ENCODE measurements at regions not wholly inside any gene's neighbourhood (a gene's known extent, or its start where the extent isn't known, plus 50 kb on each side); places are given as distances from the start of the nearest gene placed in this dataset.

DNA sequence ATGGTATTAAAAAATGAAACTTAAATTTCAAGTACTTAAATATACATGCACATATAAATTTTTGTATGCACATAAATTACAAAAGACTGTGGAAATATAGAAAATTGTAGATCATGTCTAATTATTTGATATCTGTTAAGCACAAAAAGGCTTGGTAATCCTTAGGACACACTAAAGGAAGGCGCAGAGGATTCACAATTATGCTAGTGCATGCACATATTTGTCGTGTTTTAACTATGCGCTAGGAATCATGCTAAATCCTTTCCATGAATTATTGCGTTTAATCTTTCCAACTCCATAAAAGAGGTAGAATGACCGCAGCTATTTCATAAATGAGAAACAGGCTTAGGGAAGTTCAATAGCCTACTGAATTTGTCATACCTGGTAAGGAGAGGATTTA is 244.1 kb upstream of the ITGA1 start:
- TF ChIP-seq JUND (IDR thresholded peaks at IDR 0.05; ENCODE audit: low read depth): no peak
- DNase-seq (ENCODE audit: low read depth in 1 of 2, low spot score in 1 of 2): no peak
- in situ Hi-C loops (cut with HindIII; ENCODE audit: low pct_unique_long_range_greater_than_20kb, low sequenced_read_pairs): no loop called here

DNA sequence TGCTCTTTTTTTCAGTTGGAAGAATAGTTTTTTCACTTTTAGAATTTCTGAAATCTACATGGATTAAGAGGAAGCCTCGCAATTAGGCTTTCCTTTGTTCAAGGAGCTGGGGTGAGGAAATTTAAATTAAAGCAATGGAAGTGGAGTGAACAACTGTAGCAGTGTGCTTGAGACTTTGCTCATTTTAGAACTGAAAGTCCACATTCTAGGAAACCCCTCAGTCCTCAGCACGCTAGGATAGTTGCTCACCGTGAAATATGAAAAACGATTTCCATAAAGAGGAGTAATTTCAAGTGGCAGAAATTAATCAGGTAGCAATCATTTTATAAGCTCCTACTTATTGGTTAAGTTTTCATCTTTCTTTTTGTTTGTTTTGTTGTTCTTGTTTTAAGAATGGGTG is 243.0 kb upstream of the ITGA1 start:
- no peak for TF ChIP-seq JUND (IDR thresholded peaks at IDR 0.05; ENCODE audit: low read depth)
- DNase-seq (ENCODE audit: low read depth in 1 of 2, low spot score in 1 of 2): no peak
- in situ Hi-C loops (cut with HindIII; ENCODE audit: low pct_unique_long_range_greater_than_20kb, low sequenced_read_pairs): no loop called here

DNA sequence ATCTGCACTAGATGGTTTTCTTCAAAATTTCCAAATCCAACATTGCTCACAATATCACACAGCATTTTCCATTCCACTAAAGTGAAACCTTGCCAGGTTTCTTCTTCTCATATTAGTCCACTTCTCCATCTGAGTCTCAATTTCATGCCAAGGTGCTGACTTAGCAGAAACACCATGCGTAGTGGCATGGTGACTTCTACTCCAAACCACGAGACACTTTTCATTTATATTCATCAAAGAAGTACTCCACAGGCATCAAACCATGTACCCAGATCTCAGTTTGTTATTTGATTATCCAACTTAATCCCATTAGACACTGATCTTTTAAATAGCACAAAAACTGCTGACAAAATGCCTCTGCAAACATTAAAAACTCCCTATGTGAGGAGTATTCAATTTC is 233.4 kb upstream of the ITGA1 start:
- no peak for DNase-seq (ENCODE audit: low read depth in 1 of 2, low spot score in 1 of 2)
- in situ Hi-C loops (cut with HindIII; ENCODE audit: low pct_unique_long_range_greater_than_20kb, low sequenced_read_pairs): no loop called here
- no peak for TF ChIP-seq JUND (IDR thresholded peaks at IDR 0.05; ENCODE audit: low read depth)

GRCh38 chr5:52560366-52560765 is 227.3 kb upstream of the ITGA1 start:
- peak in 1 of 2 experiments; percentile 10 for DNase-seq (ENCODE audit: low read depth in 1 of 2, low spot score in 1 of 2)
- no peak for TF ChIP-seq JUND (IDR thresholded peaks at IDR 0.05; ENCODE audit: low read depth)
- in situ Hi-C loops (cut with HindIII; ENCODE audit: low pct_unique_long_range_greater_than_20kb, low sequenced_read_pairs): no loop called here

- in situ Hi-C loops (cut with HindIII; ENCODE audit: low pct_unique_long_range_greater_than_20kb, low sequenced_read_pairs): no loop called here
- no peak for TF ChIP-seq JUND (IDR thresholded peaks at IDR 0.05; ENCODE audit: low read depth)
- DNase-seq (ENCODE audit: low read depth in 1 of 2, low spot score in 1 of 2): no peak
Measured at GRCh38 chr5:52562473-52562872, 225.2 kb upstream of the ITGA1 start.

DNA sequence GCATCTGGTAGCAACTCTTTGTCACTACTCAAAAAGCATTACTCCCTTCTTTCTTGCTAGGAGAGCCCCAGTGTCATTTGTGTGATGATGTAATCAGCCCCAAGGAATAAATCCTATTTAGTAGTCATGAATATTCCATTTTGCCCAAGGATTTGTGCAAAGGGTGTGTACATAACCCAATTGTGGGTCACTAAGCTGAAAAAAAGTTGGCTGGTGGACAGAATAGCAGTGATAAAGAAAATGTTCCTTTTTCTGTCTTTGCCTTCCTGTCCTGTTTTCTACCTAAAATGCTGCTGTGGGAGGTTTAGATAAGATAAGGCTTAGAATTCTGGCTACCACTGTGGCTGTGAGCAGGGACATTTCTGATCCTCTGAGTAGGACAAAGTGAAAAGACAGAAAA is 223.1 kb upstream of the ITGA1 start:
- DNase-seq (ENCODE audit: low read depth in 1 of 2, low spot score in 1 of 2): no peak
- in situ Hi-C loops (cut with HindIII; ENCODE audit: low pct_unique_long_range_greater_than_20kb, low sequenced_read_pairs): no loop called here
- no peak for TF ChIP-seq JUND (IDR thresholded peaks at IDR 0.05; ENCODE audit: low read depth)

GRCh38 chr5:52577546-52577945 is 210.2 kb upstream of the ITGA1 start:
- in situ Hi-C loops (cut with HindIII; ENCODE audit: low pct_unique_long_range_greater_than_20kb, low sequenced_read_pairs): no loop called here
- no peak for TF ChIP-seq JUND (IDR thresholded peaks at IDR 0.05; ENCODE audit: low read depth)
- DNase-seq (ENCODE audit: low read depth in 1 of 2, low spot score in 1 of 2): no peak

GRCh38 chr5:52579391-52579790 is 208.3 kb upstream of the ITGA1 start:
- no peak for DNase-seq (ENCODE audit: low read depth in 1 of 2, low spot score in 1 of 2)
- TF ChIP-seq JUND (IDR thresholded peaks at IDR 0.05; ENCODE audit: low read depth): no peak
- in situ Hi-C loops (cut with HindIII; ENCODE audit: low pct_unique_long_range_greater_than_20kb, low sequenced_read_pairs): no loop called here

- no peak for DNase-seq (ENCODE audit: low read depth in 1 of 2, low spot score in 1 of 2)
- TF ChIP-seq JUND (IDR thresholded peaks at IDR 0.05; ENCODE audit: low read depth): no peak
- in situ Hi-C loops (cut with HindIII; ENCODE audit: low pct_unique_long_range_greater_than_20kb, low sequenced_read_pairs): no loop called here
Measured at GRCh38 chr5:52580921-52581320, 206.8 kb upstream of the ITGA1 start.

- in situ Hi-C loops (cut with HindIII; ENCODE audit: low pct_unique_long_range_greater_than_20kb, low sequenced_read_pairs): no loop called here
- peak in 1 of 2 experiments; percentile 5 for DNase-seq (ENCODE audit: low read depth in 1 of 2, low spot score in 1 of 2)
- TF ChIP-seq JUND (IDR thresholded peaks at IDR 0.05; ENCODE audit: low read depth): no peak
Measured at GRCh38 chr5:52582313-52582712, 205.4 kb upstream of the ITGA1 start.

GRCh38 chr5:52587131-52587530 is 200.6 kb upstream of the ITGA1 start:
- no peak for TF ChIP-seq JUND (IDR thresholded peaks at IDR 0.05; ENCODE audit: low read depth)
- in situ Hi-C loops (cut with HindIII; ENCODE audit: low pct_unique_long_range_greater_than_20kb, low sequenced_read_pairs): no loop called here

GRCh38 chr5:52597625-52598024 is 190.1 kb upstream of the ITGA1 start:
- no peak for TF ChIP-seq JUND (IDR thresholded peaks at IDR 0.05; ENCODE audit: low read depth)
- in situ Hi-C loops (cut with HindIII; ENCODE audit: low pct_unique_long_range_greater_than_20kb, low sequenced_read_pairs): no loop called here
- DNase-seq (ENCODE audit: low read depth in 1 of 2, low spot score in 1 of 2): no peak

More at GRCh38 chr5:52587131-52587530, 200.6 kb upstream of the ITGA1 start:
- no peak for DNase-seq (ENCODE audit: low read depth in 1 of 2, low spot score in 1 of 2)

DNA sequence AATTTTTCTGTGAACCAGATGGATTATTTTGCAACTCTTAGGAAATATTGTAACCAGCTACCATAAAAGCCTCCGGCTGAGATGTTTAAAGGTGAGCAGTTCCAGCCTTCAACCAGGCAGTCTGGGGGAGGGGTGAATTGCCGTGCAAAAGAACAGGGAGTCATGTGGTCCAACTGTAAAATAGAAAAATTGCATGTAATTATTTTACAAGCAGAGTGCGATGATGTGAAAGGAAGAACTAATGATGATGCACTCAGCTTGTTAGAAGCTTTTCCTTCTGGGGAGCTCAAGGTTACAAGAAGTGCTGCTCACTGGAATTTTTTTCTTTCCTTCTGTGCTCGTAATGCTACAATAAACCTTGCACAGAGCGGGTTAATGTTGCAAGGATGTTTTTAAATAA is 188.7 kb upstream of the ITGA1 start:
- DNase-seq (ENCODE audit: low read depth in 1 of 2, low spot score in 1 of 2): no peak
- in situ Hi-C loops (cut with HindIII; ENCODE audit: low pct_unique_long_range_greater_than_20kb, low sequenced_read_pairs): no loop called here
- TF ChIP-seq JUND (IDR thresholded peaks at IDR 0.05; ENCODE audit: low read depth): no peak

- in situ Hi-C loops (cut with HindIII; ENCODE audit: low pct_unique_long_range_greater_than_20kb, low sequenced_read_pairs): no loop called here
- TF ChIP-seq JUND (IDR thresholded peaks at IDR 0.05; ENCODE audit: low read depth): no peak
- DNase-seq (ENCODE audit: low read depth in 1 of 2, low spot score in 1 of 2): no peak
Measured at GRCh38 chr5:52603778-52604554, 183.8 kb upstream of the ITGA1 start.
